ENCODE measurements at regions not wholly inside any gene's neighbourhood (a gene's known extent, or its start where the extent isn't known, plus 50 kb on each side); places are given as distances from the start of the nearest gene placed in this dataset.

- CTCF ChIA-PET: no interaction called here
- ATAC-seq (no peak), FAIRE-seq (no peak), DNase-seq (ENCODE audit: low read depth in 1 of 2, low spot score in 1 of 2) (no peak)
- TF ChIP-seq MAZ (IDR thresholded peaks at IDR 0.05; ENCODE audit: borderline replicate concordance, low read depth, low read length): no peak
- no peak for TF ChIP-seq HOXA7 (CRISPR knock-in tag; IDR thresholded peaks at IDR 0.05)
- no peak for TF ChIP-seq E2F6 (IDR thresholded peaks at IDR 0.05; ENCODE audit: borderline replicate concordance, low read depth)
- TF ChIP-seq HMGXB4 (CRISPR knock-in tag; IDR thresholded peaks at IDR 0.05; ENCODE audit: borderline replicate concordance): no peak
- no peak for TF ChIP-seq SREBF2 (IDR thresholded peaks at IDR 0.05)
- no peak for TF ChIP-seq CBX8 (IDR thresholded peaks at IDR 0.05)
- TF ChIP-seq HOXB13 (CRISPR knock-in tag; IDR thresholded peaks at IDR 0.05; ENCODE audit: low read depth): no peak
- no peak for TF ChIP-seq FOSL2 (IDR thresholded peaks at IDR 0.05)
- no peak for TF ChIP-seq FOSL2 (CRISPR knock-in tag; IDR thresholded peaks at IDR 0.05)
- no peak for TF ChIP-seq CHD2 (IDR thresholded peaks at IDR 0.05; ENCODE audit: low read length, partially characterized antibody)
- TF ChIP-seq ESRRA (IDR thresholded peaks at IDR 0.05; ENCODE audit: borderline replicate concordance, low read length): no peak
- no peak for TF ChIP-seq TP53 (CRISPR knock-in tag; IDR thresholded peaks at IDR 0.05)
- no peak for TF ChIP-seq RARB (CRISPR knock-in tag; IDR thresholded peaks at IDR 0.05)
- no peak for TF ChIP-seq EP300 (IDR thresholded peaks at IDR 0.05)
- no peak for TF ChIP-seq SMC3 (IDR thresholded peaks at IDR 0.05)
- no peak for TF ChIP-seq HEYL (CRISPR knock-in tag; IDR thresholded peaks at IDR 0.05)
- no peak for TF ChIP-seq CEBPB (IDR thresholded peaks at IDR 0.05)
- TF ChIP-seq REST (IDR thresholded peaks at IDR 0.05): no peak
- no peaks in the 10 kb centered on the region for H3K4me1 ChIP-seq
- no peak overlapping the region for H3K27ac ChIP-seq
- no peak overlapping the region for H3K4me3 ChIP-seq
- H3K4me2 ChIP-seq: no peak overlapping the region
- no peaks in the 10 kb centered on the region for H3K9me3 ChIP-seq
- POLR2A ChIA-PET: no interaction called here
- 2% methylated on average over 1 of the region's 1 CpG for WGBS (ENCODE audit: missing lambda C conversion rate)
Measured at GRCh38 chr9:17988489-17988888, 409.6 kb downstream of the SH3GL2 start.

- 3% methylated on average over 3 of the region's 3 CpGs for WGBS (ENCODE audit: missing lambda C conversion rate)
- ATAC-seq: no peak
- Histone ChIP-seq H3K4me2 (no peak overlapping the region), H3K4me1 (no peaks in the 10 kb centered on the region), H3K4me3 (no peak overlapping the region), H3K9me3 (no peaks in the 10 kb centered on the region), H3K27ac (no peak overlapping the region)
- DNase-seq (ENCODE audit: low read depth in 1 of 2, low spot score in 1 of 2): no peak
- FAIRE-seq: no peak
- TF ChIP-seq ELK1 (IDR thresholded peaks at IDR 0.05; ENCODE audit: low read depth, low read length): no peak
- no peak for TF ChIP-seq CEBPB (IDR thresholded peaks at IDR 0.05)
- TF ChIP-seq ZSCAN20 (CRISPR knock-in tag; IDR thresholded peaks at IDR 0.05): no peak
- TF ChIP-seq TP53 (CRISPR knock-in tag; IDR thresholded peaks at IDR 0.05): no peak
- no peak for TF ChIP-seq MAZ (IDR thresholded peaks at IDR 0.05; ENCODE audit: borderline replicate concordance, low read depth, low read length)
- TF ChIP-seq ZFP36 (IDR thresholded peaks at IDR 0.05; ENCODE audit: borderline replicate concordance, partially characterized antibody): no peak
- no peak for TF ChIP-seq TFCP2L1 (CRISPR knock-in tag; IDR thresholded peaks at IDR 0.05)
- no peak for TF ChIP-seq CBX8 (IDR thresholded peaks at IDR 0.05)
- TF ChIP-seq KDM5A (IDR thresholded peaks at IDR 0.05): no peak
- TF ChIP-seq EHMT2 (IDR thresholded peaks at IDR 0.05; ENCODE audit: low read depth): no peak
- no peak for TF ChIP-seq RFX5 (IDR thresholded peaks at IDR 0.05)
- ChIA-PET POLR2A (no interaction called here), CTCF (no interaction called here)
Measured at GRCh38 chr9:17990602-17991001, 411.7 kb downstream of the SH3GL2 start.

Data from A549 (cell line).